Esophagus muscularis mucosa (tissue), 3 donors: ENCODE measurements at regions not wholly inside any gene's neighbourhood (a gene's known extent, or its start where the extent isn't known, plus 50 kb on each side); places are given as distances from the start of the nearest gene placed in this dataset.

ENCODE experiments used
- CTCF ChIP-seq, 3 experiments: fragments of 200-600 bp in 2 of 3; fragments of 450-650 bp in 1 of 3; sonication (generic) in 2 of 3; IDR thresholded peaks; one replicate each; pipeline ENCODE4 v1.5.1; 2017 to 2019; ENCODE audit warnings: antibody characterized with exemption in 3 of 3, mild to moderate bottlenecking in 2 of 3, moderate library complexity in 1 of 3
- POLR2A ChIP-seq: fragments of 450-650 bp; IDR thresholded peaks from one replicate; pipeline ENCODE4 v1.6.1; 2017; ENCODE audit warnings: antibody characterized with exemption, moderate library complexity, mild to moderate bottlenecking, low read depth

DNA sequence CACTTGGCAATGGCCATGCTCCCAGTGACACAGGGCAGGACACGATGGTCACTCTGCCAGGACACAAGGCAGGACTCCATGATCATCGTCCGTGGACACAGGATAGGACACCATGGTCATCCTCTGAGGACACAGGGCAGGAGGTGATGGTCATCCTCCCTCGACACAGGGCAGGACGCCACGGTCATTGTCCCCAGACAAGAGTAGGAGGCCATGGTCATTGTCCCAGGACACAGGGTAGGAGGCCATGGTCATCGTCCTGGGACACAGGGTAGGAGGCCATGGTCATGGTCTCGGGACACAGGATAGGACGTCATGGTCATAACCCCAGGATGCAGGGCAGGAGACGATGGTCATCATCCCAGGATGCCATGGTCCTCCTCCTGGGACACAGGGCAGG is 289.2 kb downstream of the TCERG1L start:
- TF ChIP-seq CTCF (IDR thresholded peaks at IDR 0.05) (no peak), POLR2A (no peak)
